SU-DHL-6 (cell line): ENCODE measurements at regions not wholly inside any gene's neighbourhood (a gene's known extent, or its start where the extent isn't known, plus 50 kb on each side); places are given as distances from the start of the nearest gene placed in this dataset.

Experiments used
- H2AFZ ChIP-seq: fragments of 200-600 bp; sonication (generic); 2 replicates; pipeline ENCODE4 v1.6.1; 2014; ENCODE audit warnings: low read depth, mild to moderate bottlenecking, moderate library complexity, mixed read lengths, antibody characterized with exemption, low read length; ENCODE audit not compliant: severe bottlenecking
- H3F3A ChIP-seq: fragments of 200-600 bp; shearing (Covaris generic); 2 replicates; pipeline ENCODE4 v1.6.0; 2016; ENCODE audit warnings: antibody characterized with exemption, mild to moderate bottlenecking; ENCODE audit not compliant: insufficient read depth
- H3K27ac ChIP-seq: fragments of 200-600 bp; sonication (generic); 2 replicates; pipeline ENCODE4 v1.5.1; 2016; ENCODE audit warnings: low read depth, mild to moderate bottlenecking, low read length, moderate library complexity, mixed read lengths
- H3K27me3 ChIP-seq: fragments of 200-600 bp; sonication (generic), shearing (Covaris generic); 2 replicates; pipeline ENCODE4 v1.6.0; 2014; ENCODE audit warnings: mild to moderate bottlenecking, low read length
- H3K36me3 ChIP-seq: fragments of 200-600 bp; sonication (generic); 2 replicates; pipeline ENCODE4 v1.6.1; 2014; ENCODE audit warnings: mild to moderate bottlenecking, low read length, mixed read lengths
- H3K4me2 ChIP-seq: fragments of 300-600, 200-600 bp; shearing (Covaris generic), sonication (generic); 2 replicates; pipeline ENCODE4 v1.6.0; 2014; ENCODE audit warnings: low read length, low read depth, mild to moderate bottlenecking; ENCODE audit not compliant: poor library complexity, severe bottlenecking
- H3K4me3 ChIP-seq: fragments of 200-600 bp; sonication (generic); 2 replicates; pipeline ENCODE4 v1.5.1; 2014; ENCODE audit warnings: antibody characterized with exemption, low read length, mild to moderate bottlenecking, mixed read lengths; ENCODE audit not compliant: insufficient read depth, poor library complexity, severe bottlenecking
- H3K79me2 ChIP-seq: fragments of 200-600 bp; sonication (generic); 2 replicates; pipeline ENCODE4 v1.6.1; 2014; ENCODE audit warnings: mild to moderate bottlenecking, low read length, moderate library complexity; ENCODE audit not compliant: insufficient read depth
- H3K9ac ChIP-seq: fragments of 200-600 bp; sonication (generic); 2 replicates; pipeline ENCODE4 v1.7.0; 2014; ENCODE audit warnings: mild to moderate bottlenecking, low read length
- H3K9me2 ChIP-seq: fragments of 200-600 bp; sonication (generic); replicated peaks from 2 replicates; pipeline ENCODE4 v1.6.1; 2014; ENCODE audit warnings: low read length; ENCODE audit not compliant: insufficient read depth
- H3K9me3 ChIP-seq: fragments of 200-600 bp; sonication (generic); 2 replicates; pipeline ENCODE4 v1.6.1; 2014; ENCODE audit warnings: low read length, mixed read lengths; ENCODE audit not compliant: insufficient read depth
- H4K20me1 ChIP-seq: fragments of 200-600 bp; sonication (generic); 2 replicates; pipeline ENCODE4 v1.6.1; 2014; ENCODE audit warnings: low read depth, mild to moderate bottlenecking, antibody characterized with exemption, low read length, moderate library complexity, mixed read lengths
- EZH2phosphoT487 ChIP-seq: fragments of 200-600 bp; sonication (generic), shearing (Covaris generic); conservative IDR thresholded peaks from 2 replicates; pipeline ENCODE4 v1.6.1; 2018; ENCODE audit warnings: mild to moderate bottlenecking, antibody characterized with exemption, low read length, moderate library complexity, mixed read lengths
- TF ChIP-seq, protein P1 (sequence below): fragments of 200-600 bp; sonication (generic); IDR thresholded peaks from one replicate; pipeline ENCODE4 v1.5.1; 2017; ENCODE audit warnings: antibody characterized with exemption, mild to moderate bottlenecking, low read length, moderate library complexity; ENCODE audit not compliant: insufficient read depth, poor library complexity, severe bottlenecking

DNA sequence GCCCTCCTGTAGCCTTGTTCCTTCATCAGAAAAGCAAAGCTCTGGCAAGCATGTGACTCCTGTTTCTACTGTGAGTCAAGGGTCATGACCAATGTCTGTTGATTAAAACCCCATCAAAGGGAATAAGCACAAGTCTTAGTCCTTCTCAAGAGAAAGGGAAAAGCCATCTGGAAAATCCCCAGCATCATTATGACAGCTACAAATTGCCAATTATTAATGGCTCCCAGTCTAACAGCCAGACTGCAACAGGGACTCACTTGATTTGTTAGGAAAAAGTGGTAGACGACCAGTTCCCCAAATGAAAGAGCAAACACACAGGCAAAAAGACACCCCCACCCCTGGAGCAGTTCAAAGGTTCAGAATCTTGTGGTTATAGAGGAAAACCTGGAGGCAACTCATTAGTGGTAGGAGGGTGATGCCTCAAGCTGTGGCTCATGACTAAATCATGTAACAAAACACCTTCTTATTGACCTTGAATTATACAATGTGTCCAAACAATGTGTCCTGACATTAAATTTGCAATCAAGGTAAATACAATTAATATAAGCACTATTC, 315.7 kb downstream of the HNRNPD start:
- Histone ChIP-seq H3K4me3 (no peak overlapping the region), H3K9me2 (no peaks in the 10 kb centered on the region), H3K27ac (no peak overlapping the region), H3K9ac (no peak overlapping the region), H4K20me1 (no peaks in the 10 kb centered on the region), H3F3A (no peaks in the 10 kb centered on the region), H3K27me3 (no peaks in the 10 kb centered on the region), H2AFZ (no peak overlapping the region), H3K79me2 (no peaks in the 10 kb centered on the region), H3K4me2 (no peak overlapping the region), H3K36me3 (no peaks in the 10 kb centered on the region), H3K9me3 (no peaks in the 10 kb centered on the region)
- no peak for TF ChIP-seq EZH2phosphoT487
- TF ChIP-seq, protein P1, sequence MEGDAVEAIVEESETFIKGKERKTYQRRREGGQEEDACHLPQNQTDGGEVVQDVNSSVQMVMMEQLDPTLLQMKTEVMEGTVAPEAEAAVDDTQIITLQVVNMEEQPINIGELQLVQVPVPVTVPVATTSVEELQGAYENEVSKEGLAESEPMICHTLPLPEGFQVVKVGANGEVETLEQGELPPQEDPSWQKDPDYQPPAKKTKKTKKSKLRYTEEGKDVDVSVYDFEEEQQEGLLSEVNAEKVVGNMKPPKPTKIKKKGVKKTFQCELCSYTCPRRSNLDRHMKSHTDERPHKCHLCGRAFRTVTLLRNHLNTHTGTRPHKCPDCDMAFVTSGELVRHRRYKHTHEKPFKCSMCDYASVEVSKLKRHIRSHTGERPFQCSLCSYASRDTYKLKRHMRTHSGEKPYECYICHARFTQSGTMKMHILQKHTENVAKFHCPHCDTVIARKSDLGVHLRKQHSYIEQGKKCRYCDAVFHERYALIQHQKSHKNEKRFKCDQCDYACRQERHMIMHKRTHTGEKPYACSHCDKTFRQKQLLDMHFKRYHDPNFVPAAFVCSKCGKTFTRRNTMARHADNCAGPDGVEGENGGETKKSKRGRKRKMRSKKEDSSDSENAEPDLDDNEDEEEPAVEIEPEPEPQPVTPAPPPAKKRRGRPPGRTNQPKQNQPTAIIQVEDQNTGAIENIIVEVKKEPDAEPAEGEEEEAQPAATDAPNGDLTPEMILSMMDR, result no peak

DNA sequence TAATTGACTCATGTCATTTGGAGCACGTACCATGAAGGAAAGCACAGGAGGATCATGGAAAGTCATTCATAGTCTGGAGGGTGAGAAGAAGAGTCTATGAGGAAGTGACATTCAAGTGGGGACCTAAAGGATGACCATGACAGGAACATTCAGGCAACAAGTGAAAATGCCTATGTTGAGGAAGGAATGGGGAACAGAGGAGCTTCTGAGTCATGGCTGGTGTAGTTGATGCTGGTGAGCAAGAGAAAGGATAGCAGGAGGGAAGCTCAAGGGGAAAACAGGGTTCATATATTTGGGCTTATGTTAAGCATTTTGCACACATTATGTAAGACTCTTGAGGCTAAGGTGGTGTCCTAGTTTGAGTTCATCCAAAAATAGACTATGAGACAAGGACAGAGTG, 318.6 kb downstream of the HNRNPD start:
- H3F3A ChIP-seq, result no peaks in the 10 kb centered on the region
- no peak overlapping the region for H3K9ac ChIP-seq
- no peak overlapping the region for H3K4me3 ChIP-seq
- no peaks in the 10 kb centered on the region for H3K79me2 ChIP-seq
- H3K9me3 ChIP-seq, result no peaks in the 10 kb centered on the region
- no peaks in the 10 kb centered on the region for H3K27me3 ChIP-seq
- H3K4me2 ChIP-seq, result no peak overlapping the region
- H2AFZ ChIP-seq, result no peak overlapping the region
- no peak overlapping the region for H3K27ac ChIP-seq
- H4K20me1 ChIP-seq, result no peaks in the 10 kb centered on the region
- no peak for TF ChIP-seq EZH2phosphoT487
- TF ChIP-seq, protein P1, result no peak
- H3K36me3 ChIP-seq, result no peaks in the 10 kb centered on the region
- H3K9me2 ChIP-seq, result no peaks in the 10 kb centered on the region

DNA sequence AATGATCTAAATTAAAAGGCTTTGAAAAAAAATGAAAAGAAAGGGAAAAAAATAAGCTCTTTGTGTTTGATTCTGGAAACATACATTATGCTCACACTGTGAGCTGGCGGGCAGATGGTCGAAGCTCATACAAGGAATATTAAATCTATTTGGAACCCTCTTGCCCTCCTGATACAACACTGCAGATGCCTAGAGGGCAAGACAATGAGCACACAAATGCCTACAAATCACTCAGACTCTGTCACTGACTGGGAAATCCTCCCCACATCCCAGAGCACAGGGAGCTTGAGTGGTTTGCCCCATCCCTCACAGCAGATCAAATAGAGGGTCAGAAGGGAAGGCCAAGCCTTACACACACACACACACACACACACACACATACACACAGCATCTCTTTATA, 320.4 kb downstream of the HNRNPD start:
- Histone ChIP-seq H3K27ac (no peak overlapping the region), H3K4me2 (no peak overlapping the region), H3K27me3 (no peaks in the 10 kb centered on the region), H3K9me2 (no peaks in the 10 kb centered on the region), H3K79me2 (no peaks in the 10 kb centered on the region), H3K4me3 (no peak overlapping the region), H3F3A (no peaks in the 10 kb centered on the region), H3K9ac (no peak overlapping the region), H3K9me3 (no peaks in the 10 kb centered on the region), H2AFZ (no peak overlapping the region), H4K20me1 (no peaks in the 10 kb centered on the region), H3K36me3 (no peaks in the 10 kb centered on the region)
- TF ChIP-seq, protein P1, result no peak
- TF ChIP-seq EZH2phosphoT487, result no peak
